Astrocyte of the cerebellum (primary cell): ENCODE measurements at regions not wholly inside any gene's neighbourhood (a gene's known extent, or its start where the extent isn't known, plus 50 kb on each side); places are given as distances from the start of the nearest gene placed in this dataset.
"Not testable (repeated sequence)": the region's sequence is repeated elsewhere in the genome, so short reads cannot be mapped to it uniquely, and the experiment has no call there.

Source experiments
- DNase-seq: peaks from one replicate; pipeline ENCODE4 v3.0.0-alpha.2; 2011; ENCODE audit warnings: low read depth
- H3K4me3 ChIP-seq: 2 replicates; pipeline ENCODE4 v1.5.1; 2011; ENCODE audit warnings: mild to moderate bottlenecking, low read depth, low read length, moderate library complexity
- in situ Hi-C: cut with HindIII; loops from 2 replicates; pipeline ENCODE4 v1.10.0; 2017; ENCODE audit warnings: low sequenced_read_pairs
- TF ChIP-seq, protein P1 (sequence below): IDR thresholded peaks from 2 replicates; pipeline ENCODE4 v1.5.1; 2012; ENCODE audit warnings: low read length, low read depth, moderate library complexity, mild to moderate bottlenecking; ENCODE audit errors: missing control alignments

DNA sequence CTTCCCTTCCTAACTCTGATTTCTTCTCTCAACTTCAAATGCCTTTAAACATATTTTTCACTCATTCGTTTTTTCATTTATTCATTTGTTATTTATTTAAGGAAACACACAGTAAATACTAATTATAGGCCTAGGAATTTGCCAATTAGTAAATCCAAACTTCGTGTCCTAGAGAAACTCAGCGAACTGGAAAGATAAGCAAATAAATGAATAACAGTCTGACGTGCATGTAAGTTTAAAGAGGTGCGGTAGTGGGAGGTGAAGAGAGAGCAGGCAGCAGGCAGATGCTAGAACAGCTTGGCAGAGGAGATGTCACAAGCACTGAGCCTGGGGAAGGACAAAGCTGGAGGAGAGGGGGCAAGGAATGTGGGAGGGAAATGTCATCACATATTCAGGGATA is 228.2 kb downstream of the DPY19L2 start:
- H3K4me3 ChIP-seq: no peak overlapping the region
- in situ Hi-C loops: no loop called here
- DNase-seq: no peak
- TF ChIP-seq, protein P1, sequence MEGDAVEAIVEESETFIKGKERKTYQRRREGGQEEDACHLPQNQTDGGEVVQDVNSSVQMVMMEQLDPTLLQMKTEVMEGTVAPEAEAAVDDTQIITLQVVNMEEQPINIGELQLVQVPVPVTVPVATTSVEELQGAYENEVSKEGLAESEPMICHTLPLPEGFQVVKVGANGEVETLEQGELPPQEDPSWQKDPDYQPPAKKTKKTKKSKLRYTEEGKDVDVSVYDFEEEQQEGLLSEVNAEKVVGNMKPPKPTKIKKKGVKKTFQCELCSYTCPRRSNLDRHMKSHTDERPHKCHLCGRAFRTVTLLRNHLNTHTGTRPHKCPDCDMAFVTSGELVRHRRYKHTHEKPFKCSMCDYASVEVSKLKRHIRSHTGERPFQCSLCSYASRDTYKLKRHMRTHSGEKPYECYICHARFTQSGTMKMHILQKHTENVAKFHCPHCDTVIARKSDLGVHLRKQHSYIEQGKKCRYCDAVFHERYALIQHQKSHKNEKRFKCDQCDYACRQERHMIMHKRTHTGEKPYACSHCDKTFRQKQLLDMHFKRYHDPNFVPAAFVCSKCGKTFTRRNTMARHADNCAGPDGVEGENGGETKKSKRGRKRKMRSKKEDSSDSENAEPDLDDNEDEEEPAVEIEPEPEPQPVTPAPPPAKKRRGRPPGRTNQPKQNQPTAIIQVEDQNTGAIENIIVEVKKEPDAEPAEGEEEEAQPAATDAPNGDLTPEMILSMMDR: no peak

DNA sequence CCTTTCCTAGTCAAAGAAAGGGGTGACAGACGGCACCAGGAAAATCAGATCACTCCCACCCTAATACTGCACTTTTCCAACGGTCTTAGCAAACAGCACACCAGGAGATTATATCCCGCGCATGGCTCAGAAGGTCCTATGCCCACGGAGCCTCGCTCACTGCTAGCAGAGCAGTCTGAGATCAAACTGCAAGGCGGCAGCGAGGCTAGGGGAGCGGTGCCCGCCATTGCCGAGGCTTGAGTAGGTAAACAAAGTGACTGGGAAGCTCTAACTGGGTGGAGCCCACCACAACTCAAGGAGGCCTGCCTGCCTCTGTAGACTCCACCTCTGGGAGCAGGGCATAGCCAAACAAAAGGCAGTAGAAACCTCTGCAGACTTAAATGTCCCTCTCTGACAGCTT is 233.9 kb downstream of the DPY19L2 start:
- DNase-seq, in situ Hi-C loops, H3K4me3 ChIP-seq: not testable (repeated sequence)

DNA sequence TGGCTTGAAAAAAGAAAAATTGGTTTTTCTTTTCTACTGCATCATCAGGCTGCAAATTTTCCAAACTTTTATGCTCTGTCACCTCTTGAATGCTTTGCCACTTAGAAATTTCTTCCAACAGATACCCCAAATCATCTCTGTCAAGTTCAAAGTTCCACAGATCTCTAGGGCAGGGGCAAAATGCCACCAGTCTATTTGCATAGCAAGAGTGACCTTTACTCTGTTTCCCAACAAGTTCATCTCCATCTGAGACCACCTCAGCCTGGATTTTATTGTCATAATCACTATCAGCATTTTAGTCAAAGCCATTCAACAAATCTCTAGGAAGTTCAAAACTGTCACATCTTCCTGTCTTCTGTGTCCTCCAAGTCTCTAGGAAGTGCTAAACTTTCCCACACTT is 240.3 kb downstream of the DPY19L2 start:
- DNase-seq, H3K4me3 ChIP-seq, in situ Hi-C loops: not testable (repeated sequence)

DNA sequence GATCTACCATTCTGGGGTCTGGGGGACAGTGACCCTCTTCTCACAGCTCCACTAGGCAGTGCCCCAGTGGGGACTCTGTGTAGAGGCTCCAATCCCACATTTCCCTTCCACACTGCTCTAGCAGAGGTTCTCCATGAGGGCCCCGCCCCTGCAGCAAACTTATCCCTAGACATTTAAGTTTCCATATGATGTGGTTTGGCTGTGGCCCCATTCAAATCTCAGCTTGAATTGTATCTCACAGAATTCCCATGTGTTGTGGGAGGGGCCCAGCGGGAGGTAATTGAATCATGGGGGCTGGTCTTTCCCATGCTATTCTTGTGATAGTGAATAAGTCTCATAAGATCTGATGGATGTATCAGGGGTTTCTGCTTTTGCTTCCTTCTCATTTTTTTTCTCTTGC is 241.3 kb downstream of the DPY19L2 start:
- H3K4me3 ChIP-seq, in situ Hi-C loops: not testable (repeated sequence)

DNA sequence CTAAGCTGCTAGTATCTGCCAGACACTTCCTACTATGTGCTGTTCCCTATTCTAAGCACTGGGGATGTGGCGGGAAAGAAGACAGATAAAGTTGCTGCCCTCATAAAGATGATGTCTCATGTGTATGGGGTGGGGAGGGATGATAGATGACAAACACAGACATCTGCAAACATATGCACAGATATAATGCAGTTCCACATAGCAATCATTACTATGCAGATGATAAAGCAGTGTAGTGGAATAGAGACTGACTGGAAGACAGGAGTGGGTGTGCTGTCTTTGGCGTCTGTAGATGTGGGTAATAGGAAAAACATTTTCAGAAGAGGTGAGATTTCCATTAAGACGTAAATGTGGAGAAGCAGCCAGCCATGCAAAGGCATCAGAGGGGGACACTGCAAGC is 243.6 kb downstream of the DPY19L2 start:
- DNase-seq: no peak
- no peak overlapping the region for H3K4me3 ChIP-seq
- in situ Hi-C loops: no loop called here
- TF ChIP-seq, protein P1: no peak

More for the DNA sequence above, 241.3 kb downstream of the DPY19L2 start:
- not testable (repeated sequence) for DNase-seq

DNA sequence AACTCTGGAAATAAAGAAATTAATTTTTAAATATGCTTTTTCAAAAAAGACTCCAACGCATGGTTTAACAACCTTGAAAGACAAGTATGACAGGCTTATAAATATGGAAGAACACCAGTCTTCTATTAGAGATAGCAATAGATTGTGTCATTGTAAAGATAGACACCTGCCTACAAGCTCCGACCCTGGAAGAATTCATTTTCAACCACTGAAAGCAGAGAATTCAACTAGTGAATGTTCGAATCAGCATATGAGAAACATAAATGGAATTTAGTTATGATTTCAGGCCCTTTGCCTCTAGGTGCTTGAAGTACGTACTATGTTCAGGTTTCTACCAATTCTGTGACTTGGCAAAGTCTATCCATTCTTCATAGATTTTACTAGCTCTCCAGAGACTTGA is 244.5 kb downstream of the DPY19L2 start:
- TF ChIP-seq, protein P1: no peak
- in situ Hi-C loops: no loop called here
- no peak overlapping the region for H3K4me3 ChIP-seq
- no peak for DNase-seq

DNA sequence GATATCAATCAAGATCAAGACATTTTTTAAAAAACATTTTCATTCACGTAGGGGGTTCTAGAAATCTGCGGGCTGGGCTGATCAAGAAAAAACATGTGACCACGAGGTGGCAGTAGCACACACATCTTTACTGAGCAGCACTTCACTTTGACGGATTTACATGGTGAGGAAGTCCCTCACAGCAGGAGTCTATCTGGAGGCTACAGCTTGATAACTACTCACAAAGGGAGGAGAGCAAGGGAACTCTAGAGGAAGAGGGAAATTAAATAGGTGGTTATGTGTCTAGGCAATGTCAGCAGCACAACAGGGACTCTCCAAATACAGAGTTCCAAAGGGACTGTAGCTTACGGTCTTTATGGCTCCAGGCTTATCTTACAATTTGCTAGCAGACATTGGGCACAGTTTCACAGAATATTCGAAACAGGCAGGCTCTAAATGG is 248.1 kb downstream of the DPY19L2 start:
- TF ChIP-seq, protein P1: peak; percentile 68
- in situ Hi-C loops: no loop called here
- peak; percentile 50 for DNase-seq
- H3K4me3 ChIP-seq: no peak overlapping the region

DNA sequence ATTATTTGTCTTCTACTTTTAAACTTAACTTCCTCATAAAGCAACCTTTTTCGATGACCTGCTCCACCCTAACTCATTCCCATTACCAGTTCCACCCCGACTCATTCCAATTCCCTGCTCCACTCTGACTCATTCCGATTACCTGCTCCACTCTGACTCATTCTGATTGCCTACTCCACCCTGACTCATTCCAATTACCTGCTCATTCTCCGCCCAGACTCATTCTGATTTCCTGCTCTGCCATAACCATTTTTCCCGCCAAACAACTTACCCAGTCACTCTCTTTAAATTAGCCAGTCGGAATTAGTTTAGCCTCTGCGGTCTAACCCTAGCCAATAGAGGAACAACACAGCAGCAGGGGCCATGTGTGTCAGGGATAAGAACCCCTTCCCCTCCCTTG is 249.1 kb downstream of the DPY19L2 start:
- TF ChIP-seq, protein P1: no peak
- no peak for DNase-seq
- in situ Hi-C loops: no loop called here
- H3K4me3 ChIP-seq: no peak overlapping the region
